ENCODE measurements at regions not wholly inside any gene's neighbourhood (a gene's known extent, or its start where the extent isn't known, plus 50 kb on each side); places are given as distances from the start of the nearest gene placed in this dataset.

- no peak for TF ChIP-seq CTCF (IDR thresholded peaks at IDR 0.05)
- TF ChIP-seq POLR2A (IDR thresholded peaks at IDR 0.05): no peak
Observed at GRCh38 chr1:59141267-59141863, 155.5 kb upstream of the FGGY start.

All from lower leg skin (tissue), 3 donors.